HEK293 (cell line): ENCODE measurements at regions not wholly inside any gene's neighbourhood (a gene's known extent, or its start where the extent isn't known, plus 50 kb on each side); places are given as distances from the start of the nearest gene placed in this dataset.

Experiments
- CTCF ChIA-PET: fragments of 350-600 bp; formaldehyde crosslinking; extraction: SDS; loops from one replicate; lab custom pipeline; 2021; ENCODE audit warnings: antibody characterized with exemption; lab: Yijun Ruan, JAX
- POLR2A ChIA-PET: fragments of 300-600 bp; formaldehyde crosslinking; extraction: SDS; loops from one replicate; lab custom pipeline; 2020; ENCODE audit warnings: antibody characterized with exemption, inconsistent platforms; lab: Yijun Ruan, JAX
- H3K27ac ChIP-seq: fragments of 200-500 bp; sonication (Bioruptor generic); 2 replicates; pipeline ENCODE4 v1.5.1; 2014; ENCODE audit warnings: low read depth, low read length, control low read depth, inconsistent platforms; ENCODE audit errors: extremely low read depth
- H3K36me3 ChIP-seq, 2 experiments: fragments of 200-500 bp in 1 of 2; sonication (Bioruptor generic) in 1 of 2; 1 replicate in 1 of 2; 2 replicates in 1 of 2; pipeline ENCODE4 v1.5.1; 2014 to 2017; ENCODE audit warnings: inconsistent platforms in 2 of 2, low read length in 2 of 2; ENCODE audit not compliant: control insufficient read depth in 2 of 2, insufficient read depth in 1 of 2
- H3K4me1 ChIP-seq: fragments of 200-500 bp; sonication (Bioruptor generic); 2 replicates; pipeline ENCODE4 v1.5.1; 2014; ENCODE audit warnings: mild to moderate bottlenecking, low read length, inconsistent platforms; ENCODE audit not compliant: control insufficient read depth, insufficient read depth
- H3K4me3 ChIP-seq: 2 replicates; pipeline ENCODE4 v1.5.1; 2011; ENCODE audit warnings: low read depth, mild to moderate bottlenecking, control low read depth, low read length, moderate library complexity
- H3K9me3 ChIP-seq: fragments of 200-500 bp; sonication (Bioruptor generic); 2 replicates; pipeline ENCODE4 v1.5.1; 2014; ENCODE audit warnings: low read depth, low read length, inconsistent platforms; ENCODE audit not compliant: control insufficient read depth, insufficient read depth
- CTCF ChIP-seq: fragments of 450-650 bp; formaldehyde crosslinking; IDR thresholded peaks from 2 replicates; pipeline ENCODE4 v1.5.1; 2016; ENCODE audit warnings: missing biosample characterization, missing genetic modification characterization
- OSR2 ChIP-seq: fragments of 450-650 bp; formaldehyde crosslinking; IDR thresholded peaks from 2 replicates; pipeline ENCODE4 v1.5.1; 2016; ENCODE audit warnings: missing biosample characterization, missing genetic modification characterization
- PRDM1 ChIP-seq: fragments of 450-650 bp; formaldehyde crosslinking; IDR thresholded peaks from 2 replicates; pipeline ENCODE4; 2016; ENCODE audit warnings: missing biosample characterization, missing genetic modification characterization
- TSHZ1 ChIP-seq: fragments of 450-650 bp; formaldehyde crosslinking; IDR thresholded peaks from 2 replicates; pipeline ENCODE4 v1.5.1; 2016; ENCODE audit warnings: missing biosample characterization, missing genetic modification characterization, borderline replicate concordance
- ZBTB11 ChIP-seq: fragments of 450-650 bp; formaldehyde crosslinking; conservative IDR thresholded peaks from 2 replicates; pipeline ENCODE4 v1.5.1; 2016; ENCODE audit warnings: low read depth, missing biosample characterization, missing genetic modification characterization
- ZBTB21 ChIP-seq: fragments of 450-650 bp; formaldehyde crosslinking; IDR thresholded peaks from 2 replicates; pipeline ENCODE4 v1.5.1; 2017; ENCODE audit warnings: missing biosample characterization, missing genetic modification characterization
- ZEB2 ChIP-seq: fragments of 450-650 bp; formaldehyde crosslinking; IDR thresholded peaks from 2 replicates; pipeline ENCODE4 v1.5.1; 2016; ENCODE audit warnings: missing biosample characterization, missing genetic modification characterization
- ZIC2 ChIP-seq: fragments of 450-650 bp; formaldehyde crosslinking; IDR thresholded peaks from 2 replicates; pipeline ENCODE4 v1.5.1; 2016; ENCODE audit warnings: missing biosample characterization, missing genetic modification characterization
- ZNF155 ChIP-seq: fragments of 450-650 bp; formaldehyde crosslinking; IDR thresholded peaks from 2 replicates; pipeline ENCODE4 v1.5.1; 2016; ENCODE audit warnings: missing biosample characterization, missing genetic modification characterization
- ZNF174 ChIP-seq: fragments of 450-650 bp; formaldehyde crosslinking; IDR thresholded peaks from 2 replicates; pipeline ENCODE4 v1.5.0; 2017; ENCODE audit warnings: missing biosample characterization, mild to moderate bottlenecking, missing genetic modification characterization
- ZNF184 ChIP-seq: fragments of 450-650 bp; IDR thresholded peaks from 2 replicates; pipeline ENCODE4 v1.5.1; 2018; ENCODE audit warnings: missing biosample characterization, mild to moderate bottlenecking, missing genetic modification characterization
- ZNF2 ChIP-seq: fragments of 450-650 bp; formaldehyde crosslinking; IDR thresholded peaks from 2 replicates; pipeline ENCODE4 v1.5.1; 2016; ENCODE audit warnings: missing biosample characterization, missing genetic modification characterization
- ZNF214 ChIP-seq: fragments of 450-650 bp; formaldehyde crosslinking; IDR thresholded peaks from 2 replicates; pipeline ENCODE4 v1.5.1; 2017; ENCODE audit warnings: missing biosample characterization, mild to moderate bottlenecking, missing genetic modification characterization, borderline replicate concordance
- ZNF292 ChIP-seq: fragments of 450-650 bp; formaldehyde crosslinking; IDR thresholded peaks from 2 replicates; pipeline ENCODE4 v1.5.1; 2016; ENCODE audit warnings: low read depth, missing biosample characterization, missing genetic modification characterization, borderline replicate concordance
- ZNF302 ChIP-seq: fragments of 450-650 bp; formaldehyde crosslinking; IDR thresholded peaks from 2 replicates; pipeline ENCODE4 v1.5.1; 2016; ENCODE audit warnings: missing biosample characterization, missing genetic modification characterization, low read depth
- ZNF350 ChIP-seq: fragments of 450-650 bp; formaldehyde crosslinking; IDR thresholded peaks from 2 replicates; pipeline ENCODE4 v1.5.0; 2017; ENCODE audit warnings: missing biosample characterization, mild to moderate bottlenecking, missing genetic modification characterization
- ZNF354C ChIP-seq: fragments of 450-650 bp; formaldehyde crosslinking; IDR thresholded peaks from 2 replicates; pipeline ENCODE4 v1.5.1; 2016; ENCODE audit warnings: missing biosample characterization, missing genetic modification characterization, low read depth, borderline replicate concordance
- ZNF426 ChIP-seq: fragments of 450-650 bp; formaldehyde crosslinking; IDR thresholded peaks from 2 replicates; pipeline ENCODE4 v1.5.1; 2017; ENCODE audit warnings: missing biosample characterization, missing genetic modification characterization, mild to moderate bottlenecking, inconsistent platforms, moderate library complexity
- ZNF488 ChIP-seq: fragments of 450-650 bp; formaldehyde crosslinking; IDR thresholded peaks from 2 replicates; pipeline ENCODE4 v1.5.1; 2016; ENCODE audit warnings: missing biosample characterization, missing genetic modification characterization
- ZNF626 ChIP-seq: fragments of 450-650 bp; sonication (Bioruptor Pico); formaldehyde crosslinking; IDR thresholded peaks from 2 replicates; pipeline ENCODE4 v1.5.1; 2018; ENCODE audit warnings: missing biosample characterization, missing genetic modification characterization, inconsistent platforms
- ZNF670 ChIP-seq: fragments of 450-650 bp; formaldehyde crosslinking; IDR thresholded peaks from 2 replicates; pipeline ENCODE4 v1.5.1; 2016; ENCODE audit warnings: missing biosample characterization, missing genetic modification characterization, low read depth
- ZNF776 ChIP-seq: fragments of 450-650 bp; formaldehyde crosslinking; IDR thresholded peaks from 2 replicates; pipeline ENCODE4 v1.5.0; 2017; ENCODE audit warnings: missing biosample characterization, missing genetic modification characterization, borderline replicate concordance
- ZNF785 ChIP-seq: fragments of 450-650 bp; formaldehyde crosslinking; IDR thresholded peaks from 2 replicates; pipeline ENCODE4 v1.5.1; 2016; ENCODE audit warnings: missing biosample characterization, missing genetic modification characterization
- ZNF791 ChIP-seq: fragments of 450-650 bp; formaldehyde crosslinking; IDR thresholded peaks from 2 replicates; pipeline ENCODE4 v1.5.1; 2016; ENCODE audit warnings: missing biosample characterization, missing genetic modification characterization

- Histone ChIP-seq H3K4me3 (no peak overlapping the region), H3K27ac (no peak overlapping the region), H3K4me1 (no peaks in the 10 kb centered on the region), H3K36me3 (no peaks in the 10 kb centered on the region), H3K9me3 (no peaks in the 10 kb centered on the region)
- ChIA-PET POLR2A (no interaction called here), CTCF (no interaction called here)
- no peak for TF ChIP-seq ZNF2 (tag by site-specific recombination)
- TF ChIP-seq ZEB2 (tag by site-specific recombination), result no peak
- TF ChIP-seq ZNF488 (tag by site-specific recombination), result no peak
- TF ChIP-seq ZNF670 (tag by site-specific recombination), result no peak
- TF ChIP-seq ZNF184 (tag by site-specific recombination), result no peak
- TF ChIP-seq ZNF791, result no peak
- TF ChIP-seq ZNF155, result no peak
- TF ChIP-seq ZNF776 (tag by site-specific recombination), result no peak
- TF ChIP-seq ZNF174 (tag by site-specific recombination), result no peak
- TF ChIP-seq ZNF785, result no peak
- TF ChIP-seq ZIC2 (tag by site-specific recombination), result no peak
- no peak for TF ChIP-seq ZNF354C (tag by site-specific recombination)
- no peak for TF ChIP-seq CTCF (tag by site-specific recombination)
- TF ChIP-seq TSHZ1, result no peak
- TF ChIP-seq ZNF350 (tag by site-specific recombination), result no peak
- TF ChIP-seq ZNF302 (tag by site-specific recombination), result no peak
These were observed 234.4 kb upstream of the KCNK2 start for GRCh38 chr1:214848101-214848500.

GRCh38 chr1:214850432-214851050, 232.0 kb upstream of the KCNK2 start:
- Histone ChIP-seq H3K36me3 (no peaks in the 10 kb centered on the region), H3K4me3 (no peak overlapping the region), H3K4me1 (no peaks in the 10 kb centered on the region), H3K9me3 (no peaks in the 10 kb centered on the region), H3K27ac (no peak overlapping the region)
- TF ChIP-seq ZNF292 (tag by site-specific recombination), result no peak
- TF ChIP-seq ZNF626 (tag by site-specific recombination), result no peak
- TF ChIP-seq ZNF214 (tag by site-specific recombination), result no peak
- TF ChIP-seq ZNF426 (tag by site-specific recombination), result no peak
- no peak for TF ChIP-seq PRDM1
- TF ChIP-seq ZBTB11 (tag by site-specific recombination), result no peak
- no peak for TF ChIP-seq ZBTB21 (tag by site-specific recombination)
- TF ChIP-seq OSR2 (tag by site-specific recombination), result no peak
- ChIA-PET POLR2A (no interaction called here), CTCF (no interaction called here)
